ENCODE measurements at regions not wholly inside any gene's neighbourhood (a gene's known extent, or its start where the extent isn't known, plus 50 kb on each side); places are given as distances from the start of the nearest gene placed in this dataset.
"Not testable (repeated sequence)": the region's sequence is repeated elsewhere in the genome, so short reads cannot be mapped to it uniquely, and the experiment has no call there.

- Mint-ChIP-seq H3K36me3 (ENCODE audit: insufficient read depth) (peaks cover 2% of the 10 kb centered on the region), H3K4me3 (no peak overlapping the region), H3K9me3 (no peaks in the 10 kb centered on the region), H3K27ac (ENCODE audit: low read depth) (no peak overlapping the region), H3K27me3 (no peaks in the 10 kb centered on the region), H3K4me1 (no peaks in the 10 kb centered on the region)
- ATAC-seq (replicated peaks; ENCODE audit: extremely low read depth, poor library complexity, severe bottlenecking) (no peak), DNase-seq (ENCODE audit: low spot score in 2 of 2) (no peak)
Observed at GRCh38 chr6:132192631-132193030, 208.6 kb downstream of the MOXD1 start.

- DNase-seq (ENCODE audit: low spot score in 2 of 2) (no peak), ATAC-seq (replicated peaks; ENCODE audit: extremely low read depth, poor library complexity, severe bottlenecking) (no peak)
- no peaks in the 10 kb centered on the region for H3K4me1 Mint-ChIP-seq
- H3K36me3 Mint-ChIP-seq (ENCODE audit: insufficient read depth) = peaks cover 2% of the 10 kb centered on the region
- no peaks in the 10 kb centered on the region for H3K27me3 Mint-ChIP-seq
- H3K27ac Mint-ChIP-seq (ENCODE audit: low read depth) = no peak overlapping the region
- H3K9me3 Mint-ChIP-seq = no peaks in the 10 kb centered on the region
- H3K4me3 Mint-ChIP-seq = no peak overlapping the region
Observed at GRCh38 chr6:132190815-132191175, 210.5 kb downstream of the MOXD1 start.

GRCh38 chr6:132190097-132190814 lies 211.0 kb downstream of the MOXD1 start:
- no peak for DNase-seq (ENCODE audit: low spot score in 2 of 2)
- H3K27ac Mint-ChIP-seq (ENCODE audit: low read depth) = no peak overlapping the region
- ATAC-seq (replicated peaks; ENCODE audit: extremely low read depth, poor library complexity, severe bottlenecking) = no peak
- no peak overlapping the region for H3K4me3 Mint-ChIP-seq
- no peaks in the 10 kb centered on the region for H3K4me1 Mint-ChIP-seq
- H3K36me3 Mint-ChIP-seq (ENCODE audit: insufficient read depth) = peaks cover 2% of the 10 kb centered on the region
- no peaks in the 10 kb centered on the region for H3K9me3 Mint-ChIP-seq
- peaks cover under 1% of the 10 kb centered on the region for H3K27me3 Mint-ChIP-seq

GRCh38 chr6:132188556-132189264 lies 212.6 kb downstream of the MOXD1 start:
- DNase-seq (ENCODE audit: low spot score in 2 of 2) (no peak), ATAC-seq (replicated peaks; ENCODE audit: extremely low read depth, poor library complexity, severe bottlenecking) (no peak)
- Mint-ChIP-seq H3K4me1 (no peaks in the 10 kb centered on the region), H3K4me3 (no peak overlapping the region), H3K27ac (ENCODE audit: low read depth) (no peak overlapping the region), H3K27me3 (peaks cover 13% of the 10 kb centered on the region), H3K36me3 (ENCODE audit: insufficient read depth) (peaks cover 2% of the 10 kb centered on the region), H3K9me3 (no peaks in the 10 kb centered on the region)

- no peak for ATAC-seq (replicated peaks; ENCODE audit: extremely low read depth, poor library complexity, severe bottlenecking)
- H3K36me3 Mint-ChIP-seq (ENCODE audit: insufficient read depth) = peaks cover 2% of the 10 kb centered on the region
Observed at GRCh38 chr6:132187816-132188215, 213.5 kb downstream of the MOXD1 start.

GRCh38 chr6:132184966-132185365 lies 216.3 kb downstream of the MOXD1 start:
- not testable (repeated sequence) for ATAC-seq (replicated peaks; ENCODE audit: extremely low read depth, poor library complexity, severe bottlenecking); H3K4me1 Mint-ChIP-seq

More at GRCh38 chr6:132187816-132188215, 213.5 kb downstream of the MOXD1 start:
- H3K4me3 Mint-ChIP-seq = no peak overlapping the region
- DNase-seq (ENCODE audit: low spot score in 2 of 2) = no peak
- peaks cover 6% of the 10 kb centered on the region for H3K9me3 Mint-ChIP-seq
- H3K27ac Mint-ChIP-seq (ENCODE audit: low read depth) = no peak overlapping the region
- peaks cover 20% of the 10 kb centered on the region for H3K27me3 Mint-ChIP-seq
- H3K4me1 Mint-ChIP-seq = no peaks in the 10 kb centered on the region

GRCh38 chr6:132179955-132180354 lies 221.3 kb downstream of the MOXD1 start:
- Mint-ChIP-seq H3K36me3 (ENCODE audit: insufficient read depth) (no peaks in the 10 kb centered on the region), H3K27ac (ENCODE audit: low read depth) (no peak overlapping the region), H3K9me3 (peaks cover 16% of the 10 kb centered on the region), H3K27me3 (peaks cover 29% of the 10 kb centered on the region), H3K4me3 (no peak overlapping the region), H3K4me1 (no peaks in the 10 kb centered on the region)
- DNase-seq (ENCODE audit: low spot score in 2 of 2) (no peak), ATAC-seq (replicated peaks; ENCODE audit: extremely low read depth, poor library complexity, severe bottlenecking) (no peak)

More at GRCh38 chr6:132184966-132185365, 216.3 kb downstream of the MOXD1 start:
- H3K4me3 Mint-ChIP-seq; H3K9me3 Mint-ChIP-seq; H3K27ac Mint-ChIP-seq (ENCODE audit: low read depth); H3K36me3 Mint-ChIP-seq (ENCODE audit: insufficient read depth); DNase-seq (ENCODE audit: low spot score in 2 of 2): not testable (repeated sequence)
- H3K27me3 Mint-ChIP-seq = peaks cover 26% of the 10 kb centered on the region

- no peak overlapping the region for H3K27ac Mint-ChIP-seq (ENCODE audit: low read depth)
- H3K36me3 Mint-ChIP-seq (ENCODE audit: insufficient read depth) = no peaks in the 10 kb centered on the region
- H3K4me3 Mint-ChIP-seq = no peak overlapping the region
- no peaks in the 10 kb centered on the region for H3K4me1 Mint-ChIP-seq
- DNase-seq (ENCODE audit: low spot score in 2 of 2) (no peak), ATAC-seq (replicated peaks; ENCODE audit: extremely low read depth, poor library complexity, severe bottlenecking) (no peak)
- H3K27me3 Mint-ChIP-seq = peaks cover 6% of the 10 kb centered on the region
- peaks cover 9% of the 10 kb centered on the region for H3K9me3 Mint-ChIP-seq
Observed at GRCh38 chr6:132174919-132175318, 223.7 kb upstream of the CCN2 start.

- Mint-ChIP-seq H3K27ac (ENCODE audit: low read depth) (no peak overlapping the region), H3K36me3 (ENCODE audit: insufficient read depth) (no peaks in the 10 kb centered on the region), H3K9me3 (no peaks in the 10 kb centered on the region), H3K4me3 (no peak overlapping the region), H3K27me3 (no peaks in the 10 kb centered on the region), H3K4me1 (no peaks in the 10 kb centered on the region)
- ATAC-seq (replicated peaks; ENCODE audit: extremely low read depth, poor library complexity, severe bottlenecking) = no peak
- DNase-seq (ENCODE audit: low spot score in 2 of 2) = no peak
Observed at GRCh38 chr6:132168961-132169360, 217.8 kb upstream of the CCN2 start.

GRCh38 chr6:132167929-132168892 lies 217.0 kb upstream of the CCN2 start:
- no peaks in the 10 kb centered on the region for H3K27me3 Mint-ChIP-seq
- no peak overlapping the region for H3K27ac Mint-ChIP-seq (ENCODE audit: low read depth)
- no peaks in the 10 kb centered on the region for H3K36me3 Mint-ChIP-seq (ENCODE audit: insufficient read depth)
- ATAC-seq (replicated peaks; ENCODE audit: extremely low read depth, poor library complexity, severe bottlenecking) (no peak), DNase-seq (ENCODE audit: low spot score in 2 of 2) (no peak)
- no peaks in the 10 kb centered on the region for H3K9me3 Mint-ChIP-seq
- no peaks in the 10 kb centered on the region for H3K4me1 Mint-ChIP-seq
- H3K4me3 Mint-ChIP-seq = no peak overlapping the region

GRCh38 chr6:132166526-132167051 lies 215.4 kb upstream of the CCN2 start:
- no peak for ATAC-seq (replicated peaks; ENCODE audit: extremely low read depth, poor library complexity, severe bottlenecking)
- Mint-ChIP-seq H3K27ac (ENCODE audit: low read depth) (no peak overlapping the region), H3K4me1 (no peaks in the 10 kb centered on the region), H3K27me3 (no peaks in the 10 kb centered on the region), H3K9me3 (no peaks in the 10 kb centered on the region), H3K4me3 (no peak overlapping the region), H3K36me3 (ENCODE audit: insufficient read depth) (no peaks in the 10 kb centered on the region)
- DNase-seq (ENCODE audit: low spot score in 2 of 2) = no peak

- Mint-ChIP-seq H3K27me3 (no peaks in the 10 kb centered on the region), H3K27ac (ENCODE audit: low read depth) (no peak overlapping the region), H3K4me1 (no peaks in the 10 kb centered on the region), H3K4me3 (no peak overlapping the region), H3K9me3 (no peaks in the 10 kb centered on the region), H3K36me3 (ENCODE audit: insufficient read depth) (no peaks in the 10 kb centered on the region)
- no peak for DNase-seq (ENCODE audit: low spot score in 2 of 2)
- ATAC-seq (replicated peaks; ENCODE audit: extremely low read depth, poor library complexity, severe bottlenecking) = no peak
Observed at GRCh38 chr6:132165677-132166076, 214.5 kb upstream of the CCN2 start.
